HG02840 (cell line): ENCODE measurements at regions not wholly inside any gene's neighbourhood (a gene's known extent, or its start where the extent isn't known, plus 50 kb on each side); places are given as distances from the start of the nearest gene placed in this dataset.
"Not testable (repeated sequence)": the region's sequence is repeated elsewhere in the genome, so short reads cannot be mapped to it uniquely, and the experiment has no call there.

ENCODE experiments used
- ATAC-seq: cut with Tn5 transposase; IDR thresholded peaks from one replicate; pipeline ENCODE4 v1.9.1; 2021; ENCODE audit warnings: mild to moderate bottlenecking, moderate library complexity, moderate number of reproducible peaks; ENCODE audit not compliant: unreplicated experiment, low FRiP score

DNA sequence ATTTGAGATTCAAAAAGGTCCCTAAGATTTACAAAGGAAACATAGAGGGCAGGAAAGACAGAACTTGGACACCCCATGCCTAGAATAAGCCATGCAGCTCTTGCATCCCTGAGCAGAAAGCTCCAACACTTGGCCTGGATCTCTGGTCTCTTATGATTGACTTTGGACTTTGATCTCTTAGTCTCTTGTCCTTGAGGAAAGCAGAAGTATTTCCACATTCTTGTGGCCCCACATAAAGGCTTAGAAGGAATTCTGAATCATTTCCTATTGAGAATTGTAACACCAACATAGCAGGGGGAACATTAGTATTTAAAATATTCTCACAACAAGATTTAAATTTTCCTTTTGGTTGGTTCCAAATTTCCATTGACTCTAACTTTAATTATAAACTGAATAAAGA is 283.7 kb upstream of the PRKD1 start:
- ATAC-seq, result no peak

DNA sequence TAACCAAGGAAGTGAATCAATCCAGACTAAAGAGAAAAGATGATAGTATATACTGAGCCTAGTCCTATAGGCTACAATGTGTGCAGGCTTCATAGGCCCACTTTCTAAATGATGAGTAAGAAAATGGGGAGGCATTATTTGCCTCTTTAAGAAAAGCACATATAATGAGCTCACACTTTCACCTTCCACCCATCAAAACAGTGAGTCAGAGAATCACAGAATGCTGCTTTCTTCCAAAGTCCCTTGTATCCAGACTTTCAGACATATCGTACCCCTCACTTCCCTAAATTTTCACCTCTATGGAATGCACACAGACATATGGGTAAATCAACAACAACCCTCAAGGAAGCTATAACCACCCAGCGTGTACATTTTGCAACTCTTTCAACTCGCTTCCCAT is 286.4 kb upstream of the PRKD1 start:
- no peak for ATAC-seq

DNA sequence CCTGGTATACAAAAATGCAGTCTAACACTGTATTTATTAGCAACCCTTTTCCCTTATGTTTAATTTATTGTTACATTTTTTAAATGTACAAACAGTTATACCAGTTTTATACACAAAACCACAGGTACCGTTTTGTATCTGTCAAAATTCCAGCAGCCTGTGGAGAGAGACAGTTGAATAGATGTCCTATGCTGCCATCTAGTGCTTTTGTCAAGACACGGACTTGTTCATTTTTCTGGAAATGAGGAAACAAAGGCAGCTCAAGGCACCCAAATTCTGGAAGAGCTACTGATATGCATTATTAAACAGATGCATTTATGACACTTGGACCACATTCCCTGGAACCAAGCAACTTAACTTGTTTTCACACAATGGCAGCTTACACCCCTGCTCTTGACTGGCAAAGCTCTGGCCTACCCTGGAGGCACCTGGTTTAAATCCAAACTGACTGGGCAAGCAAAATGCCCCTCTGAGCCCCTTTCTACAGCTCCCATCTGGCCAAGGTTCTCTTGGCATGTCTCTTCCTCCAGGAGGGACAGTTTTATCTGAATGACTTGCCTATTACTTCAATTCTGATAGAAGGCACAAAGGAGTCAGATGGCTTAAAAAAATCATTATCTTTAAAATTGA is 286.9 kb upstream of the PRKD1 start:
- ATAC-seq, result no peak

DNA sequence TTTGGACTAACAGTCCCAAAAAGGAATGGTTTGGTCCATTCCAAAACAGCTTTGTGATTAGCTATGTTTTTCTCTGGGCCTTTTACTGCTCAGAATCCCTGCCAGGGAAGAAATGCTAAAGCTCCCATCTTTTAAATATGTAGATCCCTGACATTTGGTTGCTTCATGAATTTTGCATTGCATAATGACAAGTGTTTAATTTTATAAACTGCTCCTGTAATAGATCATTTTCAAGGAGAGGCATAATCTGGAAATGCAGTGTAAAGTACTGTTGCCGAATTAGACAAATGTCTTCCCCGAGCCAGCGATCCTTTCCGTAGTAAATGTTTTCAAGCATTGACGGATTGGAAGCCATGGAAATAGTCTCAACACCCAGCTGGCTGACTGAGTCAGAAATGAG is 291.3 kb upstream of the PRKD1 start:
- no peak for ATAC-seq

DNA sequence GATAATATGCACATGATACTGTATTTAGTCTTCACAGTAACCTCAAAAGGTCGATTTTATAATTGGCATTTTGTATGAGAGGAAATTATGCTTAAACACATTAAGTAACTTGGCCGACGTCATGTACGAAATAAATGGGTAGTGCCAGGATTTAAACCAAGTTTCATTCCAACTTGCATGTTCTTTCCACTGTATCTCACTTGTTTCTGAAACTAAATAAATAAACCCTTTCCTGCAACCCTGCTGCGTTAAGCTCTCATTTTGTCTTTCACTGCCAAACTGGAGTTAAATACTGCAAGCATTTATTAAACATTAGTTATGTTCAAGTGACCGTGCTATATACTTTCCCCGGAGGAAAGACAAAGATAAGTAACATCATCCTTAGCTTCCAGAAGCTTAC is 293.9 kb upstream of the PRKD1 start:
- no peak for ATAC-seq

DNA sequence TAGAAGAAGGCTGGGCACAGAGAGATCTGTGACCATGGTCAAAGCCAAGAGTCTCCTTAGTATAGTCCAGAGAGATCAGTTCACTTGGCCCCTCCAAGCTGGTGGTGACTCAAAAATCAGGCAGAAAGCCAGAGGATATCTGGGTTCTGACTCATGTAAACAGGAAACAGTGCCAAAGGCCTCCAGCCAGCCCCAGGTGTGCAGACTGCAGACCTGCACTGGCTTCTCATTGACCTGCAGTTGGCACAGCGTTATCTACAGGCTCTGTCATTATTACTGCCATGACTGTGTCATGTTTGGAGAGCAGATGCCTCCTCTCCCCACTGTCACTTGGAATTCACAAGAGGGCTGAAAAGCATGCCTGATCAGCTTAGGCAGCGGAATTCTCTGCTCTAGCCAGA is 295.7 kb upstream of the PRKD1 start:
- no peak for ATAC-seq

DNA sequence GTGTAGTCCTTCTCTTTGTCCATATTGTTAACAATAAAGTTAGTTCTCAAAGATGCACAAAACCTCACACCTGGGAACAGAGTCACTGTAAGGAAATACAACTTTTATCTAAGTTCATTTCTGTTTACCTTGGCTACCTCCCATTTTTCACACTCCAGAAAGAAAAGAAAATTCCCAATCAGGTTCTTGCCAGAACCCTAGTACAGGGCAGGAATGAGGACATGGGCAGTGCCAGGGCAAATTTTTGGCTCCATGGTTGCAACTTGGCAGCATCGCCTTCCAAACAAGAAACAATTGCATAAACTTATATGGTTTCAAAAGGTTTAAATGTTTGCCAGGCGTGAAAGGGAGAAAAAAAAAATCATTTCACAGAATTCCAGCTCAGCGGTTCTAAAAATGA is 296.3 kb upstream of the PRKD1 start:
- ATAC-seq, result no peak

DNA sequence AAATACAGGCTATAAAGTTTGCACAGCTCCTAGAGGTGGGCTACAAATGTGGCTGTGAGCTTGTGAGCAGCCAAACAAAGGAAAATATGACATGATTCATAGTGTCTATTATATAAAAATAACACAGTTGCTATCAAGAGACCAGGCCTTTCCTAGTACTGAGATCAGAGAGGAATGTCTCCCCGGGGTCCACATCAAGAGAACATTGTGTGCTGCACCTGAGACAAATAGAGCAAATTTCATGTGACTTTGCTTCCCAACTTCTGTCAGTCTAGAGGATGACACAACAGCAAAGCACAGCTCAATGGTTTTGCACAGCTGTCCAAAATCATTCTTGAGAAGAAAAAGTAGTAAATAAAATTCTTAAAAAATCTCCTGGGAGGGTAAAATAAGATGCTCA is 297.5 kb upstream of the PRKD1 start:
- ATAC-seq, result no peak

DNA sequence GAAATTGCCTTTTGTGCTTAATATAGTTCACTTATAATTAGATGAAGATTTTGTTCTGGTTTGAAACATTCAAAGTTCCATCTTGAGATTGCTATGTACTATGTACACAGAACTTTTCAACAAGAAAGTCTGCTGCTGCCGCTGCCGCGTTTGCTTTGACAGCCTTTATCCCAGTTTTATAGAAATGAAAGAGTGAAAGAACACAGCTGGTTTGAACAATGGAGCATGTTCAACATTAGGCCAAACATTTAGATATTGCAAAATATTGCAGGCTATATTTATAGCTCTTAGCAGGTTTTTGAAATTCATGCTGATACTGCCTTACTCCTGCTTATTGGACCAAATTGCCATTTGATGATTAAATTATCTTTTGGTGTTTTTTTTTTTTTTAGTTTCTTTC is 299.8 kb upstream of the PRKD1 start:
- no peak for ATAC-seq

DNA sequence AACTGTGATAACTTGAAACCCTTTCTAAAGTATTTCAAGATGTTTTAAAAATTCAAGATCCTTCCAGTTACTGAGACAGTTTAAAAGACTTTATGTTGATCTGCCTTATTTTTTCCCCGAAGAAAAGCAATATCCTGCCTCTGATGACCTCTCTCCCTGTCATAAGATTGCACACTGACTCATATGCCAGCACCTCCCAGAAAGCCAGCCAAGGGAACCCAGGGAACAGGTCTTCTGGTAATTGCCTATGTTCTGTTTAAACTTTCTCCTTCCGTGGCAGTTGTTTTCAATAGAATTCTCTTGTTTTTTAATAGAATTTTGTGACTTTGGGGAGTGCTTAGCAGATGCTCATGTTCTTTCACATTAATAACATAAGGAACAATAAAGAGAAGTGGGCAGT is 300.2 kb upstream of the PRKD1 start:
- no peak for ATAC-seq

DNA sequence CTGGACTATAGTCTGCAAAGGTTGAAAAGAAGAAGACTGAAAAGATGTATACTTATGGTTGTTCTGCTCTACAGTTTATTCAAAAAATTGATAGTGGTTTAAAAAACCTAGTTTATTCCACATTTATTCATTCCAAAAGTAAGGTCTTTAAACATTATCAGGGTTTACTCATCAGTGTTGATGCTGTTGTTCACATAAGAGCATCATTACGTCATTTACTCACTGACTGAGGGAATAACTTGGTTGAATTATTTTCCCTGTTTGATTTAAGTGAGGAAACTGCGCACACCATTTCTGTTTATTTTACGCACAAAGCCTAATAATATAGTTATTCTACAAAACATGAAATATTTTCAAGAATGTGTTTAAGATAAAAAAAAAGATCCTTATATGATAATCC is 303.1 kb upstream of the PRKD1 start:
- no peak for ATAC-seq

DNA sequence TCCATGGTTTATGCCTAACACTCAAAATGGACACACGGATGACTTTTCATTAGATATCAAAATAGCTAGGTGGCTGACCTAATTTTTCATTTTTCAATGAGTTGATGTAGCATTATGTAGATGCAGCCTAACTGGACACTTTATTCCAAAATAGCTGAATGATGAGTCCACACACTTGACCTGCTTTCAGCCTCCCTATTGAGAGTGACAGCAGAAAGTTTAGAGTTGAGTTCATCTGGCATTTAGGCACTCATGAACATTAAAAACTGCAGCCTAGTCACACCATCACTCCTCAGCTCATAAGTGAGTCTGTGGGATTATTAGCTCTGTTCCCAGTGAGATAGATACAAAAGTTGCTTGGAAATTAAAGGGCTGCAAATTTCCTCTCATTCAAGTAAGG is 307.3 kb upstream of the PRKD1 start:
- no peak for ATAC-seq

DNA sequence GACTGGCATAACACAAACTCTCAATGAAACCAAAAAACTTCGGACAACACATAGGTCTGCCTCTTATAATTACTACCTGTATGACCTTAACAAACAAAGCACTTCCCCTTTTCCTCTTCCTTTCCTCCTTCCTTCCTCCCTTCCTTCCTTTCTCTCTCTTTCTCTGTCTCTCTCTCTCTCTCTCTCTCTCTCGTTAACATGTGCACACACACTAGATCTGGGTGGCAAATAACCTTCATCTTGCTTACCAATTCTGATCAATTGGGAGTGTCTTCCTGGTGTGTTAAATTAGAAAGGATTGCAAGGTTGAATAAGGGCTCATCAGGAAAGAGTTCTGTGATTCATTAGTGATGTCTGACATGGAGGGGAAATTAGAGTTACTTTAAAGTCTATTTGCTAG is 307.8 kb upstream of the PRKD1 start:
- ATAC-seq, result no peak

DNA sequence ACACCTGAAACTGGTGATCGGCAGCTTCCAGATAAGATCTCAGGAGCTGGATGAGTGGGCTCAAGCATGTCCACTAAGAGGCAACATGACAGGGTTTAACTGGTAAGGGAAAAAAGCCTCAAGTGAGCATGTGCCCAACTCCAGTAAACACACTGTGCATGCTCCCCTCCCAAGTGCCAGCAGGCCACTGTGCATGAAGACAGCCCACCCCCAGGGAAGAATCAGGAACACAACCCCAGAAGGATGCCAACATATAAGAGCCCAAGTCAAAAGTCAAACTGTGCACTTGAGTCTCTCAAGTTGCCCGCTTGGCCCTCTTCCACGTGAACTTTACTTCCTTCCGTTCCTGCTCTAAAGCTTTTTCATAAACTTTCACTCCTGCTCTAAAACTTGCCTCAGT is 311.3 kb upstream of the PRKD1 start:
- no peak for ATAC-seq

DNA sequence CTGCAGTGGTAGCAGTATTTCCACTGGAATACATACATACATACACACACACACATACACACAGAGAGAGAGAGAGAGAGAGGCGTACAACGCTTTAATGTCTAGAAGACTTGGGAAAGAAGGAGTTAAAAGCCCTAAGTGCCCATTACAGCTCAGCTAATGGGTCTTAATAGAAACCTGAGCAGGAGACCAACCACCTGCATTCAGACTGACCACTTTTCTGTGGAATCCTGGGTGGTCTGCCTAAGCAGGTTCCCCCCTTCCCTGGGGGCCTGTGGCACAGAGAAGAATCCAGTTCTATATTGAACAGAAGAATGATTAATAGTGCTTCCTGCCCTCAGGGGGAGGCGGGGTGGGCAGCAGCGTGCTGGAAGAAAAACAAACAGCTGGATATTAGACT is 312.4 kb upstream of the PRKD1 start:
- ATAC-seq, result no peak

DNA sequence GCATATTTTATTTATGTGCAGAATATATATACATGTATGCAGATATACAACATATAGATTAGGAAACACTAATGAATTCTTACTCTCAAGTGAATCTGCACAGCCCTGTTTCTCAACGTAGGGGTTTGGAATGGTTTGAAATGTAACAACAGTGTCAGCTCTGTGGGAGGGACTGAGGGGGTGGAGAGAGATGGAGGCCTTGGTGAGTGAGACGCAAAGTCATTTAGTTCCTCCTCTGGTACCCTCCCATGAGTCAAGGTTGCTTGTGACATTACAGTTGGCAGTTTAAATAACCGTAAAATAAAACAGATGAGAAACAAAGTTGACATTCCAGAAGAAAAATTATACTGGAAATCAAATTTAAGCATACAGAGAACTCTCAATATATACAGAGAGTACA is 313.0 kb upstream of the PRKD1 start:
- no peak for ATAC-seq

DNA sequence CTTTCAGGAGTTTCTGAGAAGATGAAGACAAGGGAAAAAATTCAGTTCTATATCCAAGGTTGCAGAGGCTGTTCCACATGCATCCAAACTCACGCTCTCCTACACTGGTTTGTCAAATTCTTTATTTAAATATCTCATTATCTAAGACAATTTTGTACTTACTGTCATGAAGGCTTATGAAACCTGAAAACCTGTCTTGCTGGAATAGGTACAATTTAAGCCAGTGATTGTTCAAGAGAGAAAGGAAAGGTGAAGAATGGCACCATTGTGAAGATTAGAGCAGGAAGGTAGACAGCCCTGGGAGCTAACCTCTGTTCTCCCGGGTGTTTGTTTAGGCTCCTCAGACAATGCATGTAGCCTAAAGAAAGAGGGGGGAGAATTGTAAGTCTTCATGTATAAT is 315.1 kb upstream of the PRKD1 start:
- ATAC-seq, result no peak

DNA sequence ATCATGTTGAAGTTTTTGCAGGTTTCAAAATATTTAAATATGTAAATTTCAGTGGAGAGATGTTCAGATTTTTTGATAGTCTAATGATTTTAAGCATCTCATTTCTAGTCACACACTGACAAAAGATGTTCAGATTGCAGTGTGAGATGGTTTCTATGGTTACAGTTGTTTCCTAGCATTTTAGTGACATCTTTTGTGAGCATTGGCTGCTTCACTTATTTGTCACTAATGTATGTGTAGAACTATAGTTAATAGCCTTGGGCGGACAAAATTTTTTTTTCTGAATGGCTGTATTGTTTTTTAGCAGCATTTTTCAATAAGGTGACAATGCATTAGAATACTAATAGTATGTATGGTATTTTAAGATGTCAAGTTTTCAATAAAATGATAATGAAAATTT is 315.6 kb upstream of the PRKD1 start:
- no peak for ATAC-seq

DNA sequence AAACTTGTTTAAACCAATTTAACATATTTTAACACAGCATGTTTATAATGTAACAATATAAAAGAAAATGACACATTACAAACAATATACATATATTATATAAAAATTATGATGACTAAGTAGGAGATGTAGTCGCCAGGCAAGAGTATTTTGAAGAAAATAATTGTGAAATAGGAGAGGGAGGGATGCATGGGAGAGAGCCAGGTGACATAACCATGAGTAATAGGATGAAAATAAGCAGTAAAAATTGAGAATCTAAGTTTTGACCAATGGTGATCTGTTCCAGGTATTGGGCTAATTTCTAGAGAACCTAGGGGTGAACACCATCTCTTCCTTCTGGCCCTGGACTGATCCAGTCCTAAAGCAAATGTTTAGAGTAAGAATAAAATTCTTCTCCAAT is 315.2 kb upstream of the G2E3 start:
- ATAC-seq, result no peak

DNA sequence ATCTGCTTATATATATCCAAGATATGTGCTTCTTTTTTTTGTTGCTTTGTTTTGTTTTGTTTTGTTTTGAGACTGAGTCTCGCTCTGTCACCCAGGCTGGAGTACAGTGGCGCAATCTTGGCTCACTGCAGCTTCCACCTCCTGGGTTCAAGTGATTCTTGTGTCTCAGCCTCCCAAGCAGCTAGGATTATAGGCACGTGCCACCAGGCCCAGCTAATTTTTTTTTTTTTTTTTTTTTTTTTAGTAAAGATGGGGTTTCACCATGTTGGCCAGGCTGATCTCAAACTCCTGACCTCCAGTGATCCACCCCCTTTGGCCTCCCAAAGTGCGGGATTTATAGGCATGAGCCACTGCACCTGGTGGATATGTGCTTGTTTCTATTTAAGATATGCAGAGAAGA is 314.6 kb upstream of the G2E3 start:
- ATAC-seq, result not testable (repeated sequence)

DNA sequence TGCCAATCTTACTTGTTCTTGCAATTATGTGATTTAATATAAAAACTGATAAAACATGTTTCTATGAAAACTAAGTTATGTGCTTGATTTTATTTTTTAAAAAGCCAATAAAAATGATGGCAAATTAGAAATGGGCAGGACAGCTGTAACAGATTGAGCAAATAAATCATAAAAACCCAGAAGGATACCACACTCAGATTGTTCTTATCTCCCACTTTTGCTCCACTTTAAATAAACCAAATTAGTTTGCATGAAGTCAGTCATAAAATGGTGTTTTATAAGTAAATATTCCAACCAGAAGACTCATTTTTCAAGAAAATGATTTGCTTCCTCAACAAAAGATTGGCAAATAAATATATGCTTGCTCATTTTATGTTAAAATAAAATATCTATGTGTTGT is 307.9 kb upstream of the G2E3 start:
- no peak for ATAC-seq

DNA sequence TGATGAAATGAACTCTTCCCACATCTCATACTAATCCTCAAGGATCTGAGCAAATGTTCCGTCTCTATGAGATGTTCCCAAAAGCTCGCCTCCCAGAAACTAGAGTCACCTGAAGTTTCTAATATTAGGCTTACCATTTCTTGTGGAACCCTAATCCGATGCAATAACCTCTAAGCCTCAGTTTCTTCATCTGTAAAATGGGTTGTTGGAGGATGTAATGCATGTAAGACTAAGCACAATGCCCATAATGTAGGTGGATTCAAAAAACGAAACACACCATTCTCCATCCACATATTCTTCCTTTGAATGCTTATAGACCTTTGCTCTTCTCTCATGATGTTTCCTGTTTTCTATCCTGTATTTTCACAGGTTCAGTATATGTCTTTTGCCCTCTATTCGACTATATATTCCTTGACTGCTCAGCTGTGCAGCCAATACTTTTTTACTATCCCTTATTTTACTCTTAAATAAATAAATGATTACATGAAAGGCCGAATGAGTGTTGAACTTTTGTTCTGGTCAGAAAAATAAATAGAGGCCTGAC is 307.3 kb upstream of the G2E3 start:
- no peak for ATAC-seq

DNA sequence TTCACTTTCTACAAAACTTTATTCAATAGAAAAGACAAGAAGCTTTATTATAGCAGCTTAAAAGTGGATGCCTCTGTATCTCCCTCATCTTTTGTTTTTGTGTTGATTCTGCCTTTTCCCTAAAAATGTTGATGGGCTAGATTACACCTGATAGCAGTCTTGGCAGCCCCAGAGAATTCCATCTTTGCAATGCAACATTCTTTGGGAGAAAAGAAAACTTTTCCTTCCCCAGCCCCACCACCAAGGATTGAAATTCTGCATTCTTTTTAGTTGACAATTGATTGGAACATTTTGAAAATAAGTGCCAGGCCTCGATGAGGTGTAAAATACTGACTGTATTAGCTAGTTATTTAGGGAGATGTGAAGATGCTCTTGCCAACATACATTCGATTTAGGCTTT is 306.8 kb upstream of the G2E3 start:
- ATAC-seq, result no peak
